ENCODE measurements at regions not wholly inside any gene's neighbourhood (a gene's known extent, or its start where the extent isn't known, plus 50 kb on each side); places are given as distances from the start of the nearest gene placed in this dataset.

GRCh38 chr3:173255555-173255954 lies 114.5 kb upstream of the SPATA16 start:
- Histone ChIP-seq H3K27ac (ENCODE audit: low read depth in 1 of 2, low read length in 1 of 2) (no peak overlapping the region), H3K4me1 (ENCODE audit: control insufficient read depth in 5 of 5, insufficient read depth in 5 of 5, low read length in 5 of 5) (peaks cover 0 to 10% (median 0%) of the 10 kb centered on the region in 5 donors), H3K9ac (ENCODE audit: insufficient read depth in 1 of 2, low read length in 2 of 2) (no peak overlapping the region), H3K27me3 (ENCODE audit: control insufficient read depth in 3 of 3, insufficient read depth in 3 of 3, low read length in 2 of 3) (no peaks in the 10 kb centered on the region), H3K36me3 (ENCODE audit: control insufficient read depth in 4 of 4, insufficient read depth in 4 of 4, low read length in 4 of 4) (no peaks in the 10 kb centered on the region), H3K9me3 (ENCODE audit: control insufficient read depth in 4 of 4, insufficient read depth in 3 of 4, low read length in 3 of 4) (peaks cover 0 to 5% (median 0%) of the 10 kb centered on the region in 4 donors), H3K4me3 (no peak overlapping the region)
- DNase-seq (peak; percentile 18 to 42 (median 22)), ATAC-seq (ENCODE audit: insufficient read depth, low FRiP score) (no peak)
- WGBS, 2 donors, result 71 to 74% methylated on average over 5 of the region's 5 CpGs
- TF ChIP-seq CTCF (IDR thresholded peaks at IDR 0.05; ENCODE audit: control extremely low read depth, extremely low read depth), result no peak

- TF ChIP-seq CTCF (IDR thresholded peaks at IDR 0.05; ENCODE audit: control extremely low read depth, extremely low read depth), result no peak
- Histone ChIP-seq H3K27me3 (ENCODE audit: control insufficient read depth in 3 of 3, insufficient read depth in 3 of 3, low read length in 2 of 3) (no peaks in the 10 kb centered on the region), H3K4me3 (no peak overlapping the region), H3K4me1 (ENCODE audit: control insufficient read depth in 5 of 5, insufficient read depth in 5 of 5, low read length in 5 of 5) (peaks cover 0 to 8% (median 0%) of the 10 kb centered on the region in 5 donors), H3K9ac (ENCODE audit: insufficient read depth in 1 of 2, low read length in 2 of 2) (no peak overlapping the region), H3K9me3 (ENCODE audit: control insufficient read depth in 4 of 4, insufficient read depth in 3 of 4, low read length in 3 of 4) (peaks cover 0 to 4% (median 1%) of the 10 kb centered on the region in 4 donors), H3K36me3 (ENCODE audit: control insufficient read depth in 4 of 4, insufficient read depth in 4 of 4, low read length in 4 of 4) (no peaks in the 10 kb centered on the region), H3K27ac (ENCODE audit: low read depth in 1 of 2, low read length in 1 of 2) (no peak overlapping the region)
- ATAC-seq (ENCODE audit: insufficient read depth, low FRiP score), result no peak
- WGBS, 2 donors, result 94 to 100% methylated on average over 1 of the region's 1 CpG
- DNase-seq, result no peak
Measured at GRCh38 chr3:173253471-173253870, 112.4 kb upstream of the SPATA16 start.

- H3K9me3 ChIP-seq (ENCODE audit: control insufficient read depth in 4 of 4, insufficient read depth in 3 of 4, low read length in 3 of 4), result peaks cover 0 to 4% (median 0%) of the 10 kb centered on the region in 4 donors
- WGBS, 2 donors, result 76 to 79% methylated on average over 2 of the region's 2 CpGs
- no peaks in the 10 kb centered on the region for H3K4me1 ChIP-seq (ENCODE audit: control insufficient read depth in 5 of 5, insufficient read depth in 5 of 5, low read length in 5 of 5)
- TF ChIP-seq CTCF (IDR thresholded peaks at IDR 0.05; ENCODE audit: control extremely low read depth, extremely low read depth), result no peak
- no peak for DNase-seq
- no peak overlapping the region for H3K9ac ChIP-seq (ENCODE audit: insufficient read depth in 1 of 2, low read length in 2 of 2)
- no peak for ATAC-seq (ENCODE audit: insufficient read depth, low FRiP score)
- no peak overlapping the region for H3K27ac ChIP-seq (ENCODE audit: low read depth in 1 of 2, low read length in 1 of 2)
- H3K4me3 ChIP-seq, result no peak overlapping the region
- no peaks in the 10 kb centered on the region for H3K36me3 ChIP-seq (ENCODE audit: control insufficient read depth in 4 of 4, insufficient read depth in 4 of 4, low read length in 4 of 4)
- no peaks in the 10 kb centered on the region for H3K27me3 ChIP-seq (ENCODE audit: control insufficient read depth in 3 of 3, insufficient read depth in 3 of 3, low read length in 2 of 3)
Measured at GRCh38 chr3:173249457-173249856, 108.4 kb upstream of the SPATA16 start.

GRCh38 chr3:173241727-173242126 lies 100.7 kb upstream of the SPATA16 start:
- H3K4me1 ChIP-seq (ENCODE audit: control insufficient read depth in 5 of 5, insufficient read depth in 5 of 5, low read length in 5 of 5), result no peaks in the 10 kb centered on the region
- DNase-seq, result no peak
- no peak overlapping the region for H3K4me3 ChIP-seq
- 90 to 94% methylated on average over 1 of the region's 1 CpG for WGBS, 2 donors
- no peak overlapping the region for H3K27ac ChIP-seq (ENCODE audit: low read depth in 1 of 2, low read length in 1 of 2)
- no peak for TF ChIP-seq CTCF (IDR thresholded peaks at IDR 0.05; ENCODE audit: control extremely low read depth, extremely low read depth)
- H3K36me3 ChIP-seq (ENCODE audit: control insufficient read depth in 4 of 4, insufficient read depth in 4 of 4, low read length in 4 of 4), result no peaks in the 10 kb centered on the region
- no peaks in the 10 kb centered on the region for H3K9me3 ChIP-seq (ENCODE audit: control insufficient read depth in 4 of 4, insufficient read depth in 3 of 4, low read length in 3 of 4)
- H3K9ac ChIP-seq (ENCODE audit: insufficient read depth in 1 of 2, low read length in 2 of 2), result no peak overlapping the region
- no peaks in the 10 kb centered on the region for H3K27me3 ChIP-seq (ENCODE audit: control insufficient read depth in 3 of 3, insufficient read depth in 3 of 3, low read length in 2 of 3)
- no peak for ATAC-seq (ENCODE audit: insufficient read depth, low FRiP score)
